Spleen (tissue), 7 donors: ENCODE measurements at regions not wholly inside any gene's neighbourhood (a gene's known extent, or its start where the extent isn't known, plus 50 kb on each side); places are given as distances from the start of the nearest gene placed in this dataset.

Experiments used
- POLR2AphosphoS5 ChIP-seq, 3 donors: sonication (generic); formaldehyde crosslinking; IDR thresholded peaks; one replicate each; pipeline ENCODE4 v1.5.1; 2017; ENCODE audit warnings: antibody characterized with exemption in 3 of 3
- TF ChIP-seq, protein P1 (sequence below), 11 experiments: fragments of 200-600 bp in 7 of 11; fragments of 450-650 bp in 4 of 11; sonication (generic) in 4 of 11; IDR thresholded peaks in 8 of 11; conservative IDR thresholded peaks in 3 of 11; 1 replicate in 7 of 11; 2 replicates in 4 of 11; pipeline versions ENCODE4 v1.4.0 to v1.8.0; 2016 to 2021; ENCODE audit warnings: antibody characterized with exemption in 11 of 11, inconsistent platforms in 4 of 11, mild to moderate bottlenecking in 1 of 11
- donor health status: DM: no; HTN: no; CAD: no; lungs with moderate emphysema.
- donor health status: DM: no; HTN: no; CAD: no.
- donor health status: DM: no; HTN: no; CAD: no.

DNA sequence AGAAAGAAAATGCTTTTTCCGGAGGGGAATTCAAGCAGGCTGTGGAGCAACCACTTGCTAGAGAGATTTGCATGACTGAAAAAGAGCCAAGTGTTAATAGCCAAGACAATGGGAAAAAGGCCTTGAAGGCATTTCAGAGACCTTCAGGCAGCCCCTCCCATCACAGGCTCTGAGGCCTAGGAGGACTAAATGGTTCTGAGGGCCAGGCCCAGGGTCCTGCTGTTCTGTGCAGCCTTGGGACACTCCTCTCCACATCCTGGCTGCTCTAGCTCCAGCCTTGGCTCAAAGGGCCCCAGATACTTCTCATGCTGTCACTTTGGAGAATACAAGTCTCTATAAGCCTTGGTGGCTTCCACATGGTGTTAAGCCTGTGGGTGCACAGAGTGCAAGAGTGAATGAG, 81.8 kb downstream of the B3GNT2 start:
- TF ChIP-seq, protein P1, sequence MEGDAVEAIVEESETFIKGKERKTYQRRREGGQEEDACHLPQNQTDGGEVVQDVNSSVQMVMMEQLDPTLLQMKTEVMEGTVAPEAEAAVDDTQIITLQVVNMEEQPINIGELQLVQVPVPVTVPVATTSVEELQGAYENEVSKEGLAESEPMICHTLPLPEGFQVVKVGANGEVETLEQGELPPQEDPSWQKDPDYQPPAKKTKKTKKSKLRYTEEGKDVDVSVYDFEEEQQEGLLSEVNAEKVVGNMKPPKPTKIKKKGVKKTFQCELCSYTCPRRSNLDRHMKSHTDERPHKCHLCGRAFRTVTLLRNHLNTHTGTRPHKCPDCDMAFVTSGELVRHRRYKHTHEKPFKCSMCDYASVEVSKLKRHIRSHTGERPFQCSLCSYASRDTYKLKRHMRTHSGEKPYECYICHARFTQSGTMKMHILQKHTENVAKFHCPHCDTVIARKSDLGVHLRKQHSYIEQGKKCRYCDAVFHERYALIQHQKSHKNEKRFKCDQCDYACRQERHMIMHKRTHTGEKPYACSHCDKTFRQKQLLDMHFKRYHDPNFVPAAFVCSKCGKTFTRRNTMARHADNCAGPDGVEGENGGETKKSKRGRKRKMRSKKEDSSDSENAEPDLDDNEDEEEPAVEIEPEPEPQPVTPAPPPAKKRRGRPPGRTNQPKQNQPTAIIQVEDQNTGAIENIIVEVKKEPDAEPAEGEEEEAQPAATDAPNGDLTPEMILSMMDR (IDR thresholded peaks at IDR 0.05 in 8 of 11, conservative IDR thresholded peaks at IDR 0.05 in 3 of 11): no peak
- no peak for TF ChIP-seq POLR2AphosphoS5 (IDR thresholded peaks at IDR 0.05)
